SU-DHL-6 (cell line): ENCODE measurements at regions not wholly inside any gene's neighbourhood (a gene's known extent, or its start where the extent isn't known, plus 50 kb on each side); places are given as distances from the start of the nearest gene placed in this dataset.
A peak's percentile ranks its signal among the peaks of the same experiment; 100 is the strongest.

ENCODE experiments used
- H2AFZ ChIP-seq: fragments of 200-600 bp; sonication (generic); 2 replicates; pipeline ENCODE4 v1.6.1; 2014; ENCODE audit warnings: low read depth, mild to moderate bottlenecking, moderate library complexity, mixed read lengths, antibody characterized with exemption, low read length; ENCODE audit not compliant: severe bottlenecking
- H3F3A ChIP-seq: fragments of 200-600 bp; shearing (Covaris generic); 2 replicates; pipeline ENCODE4 v1.6.0; 2016; ENCODE audit warnings: antibody characterized with exemption, mild to moderate bottlenecking; ENCODE audit not compliant: insufficient read depth
- H3K27ac ChIP-seq: fragments of 200-600 bp; sonication (generic); 2 replicates; pipeline ENCODE4 v1.5.1; 2016; ENCODE audit warnings: low read depth, mild to moderate bottlenecking, low read length, moderate library complexity, mixed read lengths
- H3K27me3 ChIP-seq: fragments of 200-600 bp; sonication (generic), shearing (Covaris generic); 2 replicates; pipeline ENCODE4 v1.6.0; 2014; ENCODE audit warnings: mild to moderate bottlenecking, low read length
- H3K36me3 ChIP-seq: fragments of 200-600 bp; sonication (generic); 2 replicates; pipeline ENCODE4 v1.6.1; 2014; ENCODE audit warnings: mild to moderate bottlenecking, low read length, mixed read lengths
- H3K4me2 ChIP-seq: fragments of 300-600, 200-600 bp; shearing (Covaris generic), sonication (generic); 2 replicates; pipeline ENCODE4 v1.6.0; 2014; ENCODE audit warnings: low read length, low read depth, mild to moderate bottlenecking; ENCODE audit not compliant: poor library complexity, severe bottlenecking
- H3K4me3 ChIP-seq: fragments of 200-600 bp; sonication (generic); 2 replicates; pipeline ENCODE4 v1.5.1; 2014; ENCODE audit warnings: antibody characterized with exemption, low read length, mild to moderate bottlenecking, mixed read lengths; ENCODE audit not compliant: insufficient read depth, poor library complexity, severe bottlenecking
- H3K79me2 ChIP-seq: fragments of 200-600 bp; sonication (generic); 2 replicates; pipeline ENCODE4 v1.6.1; 2014; ENCODE audit warnings: mild to moderate bottlenecking, low read length, moderate library complexity; ENCODE audit not compliant: insufficient read depth
- H3K9ac ChIP-seq: fragments of 200-600 bp; sonication (generic); 2 replicates; pipeline ENCODE4 v1.7.0; 2014; ENCODE audit warnings: mild to moderate bottlenecking, low read length
- H3K9me2 ChIP-seq: fragments of 200-600 bp; sonication (generic); replicated peaks from 2 replicates; pipeline ENCODE4 v1.6.1; 2014; ENCODE audit warnings: low read length; ENCODE audit not compliant: insufficient read depth
- H3K9me3 ChIP-seq: fragments of 200-600 bp; sonication (generic); 2 replicates; pipeline ENCODE4 v1.6.1; 2014; ENCODE audit warnings: low read length, mixed read lengths; ENCODE audit not compliant: insufficient read depth
- H4K20me1 ChIP-seq: fragments of 200-600 bp; sonication (generic); 2 replicates; pipeline ENCODE4 v1.6.1; 2014; ENCODE audit warnings: low read depth, mild to moderate bottlenecking, antibody characterized with exemption, low read length, moderate library complexity, mixed read lengths
- CTCF ChIP-seq: fragments of 200-600 bp; sonication (generic); IDR thresholded peaks from one replicate; pipeline ENCODE4 v1.5.1; 2017; ENCODE audit warnings: antibody characterized with exemption, mild to moderate bottlenecking, low read length, moderate library complexity; ENCODE audit not compliant: insufficient read depth, poor library complexity, severe bottlenecking
- EZH2phosphoT487 ChIP-seq: fragments of 200-600 bp; sonication (generic), shearing (Covaris generic); conservative IDR thresholded peaks from 2 replicates; pipeline ENCODE4 v1.6.1; 2018; ENCODE audit warnings: mild to moderate bottlenecking, antibody characterized with exemption, low read length, moderate library complexity, mixed read lengths

- Histone ChIP-seq H3K9me3 (no peaks in the 10 kb centered on the region), H3K9ac (no peak overlapping the region), H3K27me3 (no peaks in the 10 kb centered on the region), H3K9me2 (no peaks in the 10 kb centered on the region), H4K20me1 (no peaks in the 10 kb centered on the region), H3F3A (no peaks in the 10 kb centered on the region), H2AFZ (peak overlapping the region; percentile 90), H3K79me2 (no peaks in the 10 kb centered on the region), H3K27ac (no peak overlapping the region), H3K4me3 (no peak overlapping the region), H3K36me3 (no peaks in the 10 kb centered on the region), H3K4me2 (no peak overlapping the region)
- TF ChIP-seq CTCF (no peak), EZH2phosphoT487 (no peak)
These were observed 654.6 kb upstream of the CADM2 start for GRCh38 chr3:84304214-84304613.

GRCh38 chr3:84307339-84307738 lies 651.5 kb upstream of the CADM2 start:
- no peak overlapping the region for H3K4me2 ChIP-seq
- H3K79me2 ChIP-seq = no peaks in the 10 kb centered on the region
- H2AFZ ChIP-seq = no peak overlapping the region
- H3K27ac ChIP-seq = no peak overlapping the region
- no peak overlapping the region for H3K9ac ChIP-seq
- no peaks in the 10 kb centered on the region for H3K27me3 ChIP-seq
- TF ChIP-seq CTCF (no peak), EZH2phosphoT487 (no peak)
- no peak overlapping the region for H3K4me3 ChIP-seq
- H3K36me3 ChIP-seq = no peaks in the 10 kb centered on the region
- no peaks in the 10 kb centered on the region for H3F3A ChIP-seq
- H3K9me3 ChIP-seq = no peaks in the 10 kb centered on the region
- no peaks in the 10 kb centered on the region for H3K9me2 ChIP-seq
- H4K20me1 ChIP-seq = no peaks in the 10 kb centered on the region

- Histone ChIP-seq H3K9ac (no peak overlapping the region), H3K79me2 (no peaks in the 10 kb centered on the region), H2AFZ (peak overlapping the region; percentile 4)
These were observed 650.4 kb upstream of the CADM2 start for GRCh38 chr3:84308379-84308778.

More at GRCh38 chr3:84308379-84308778, 650.4 kb upstream of the CADM2 start:
- no peaks in the 10 kb centered on the region for H4K20me1 ChIP-seq
- no peaks in the 10 kb centered on the region for H3K36me3 ChIP-seq
- no peak overlapping the region for H3K4me2 ChIP-seq
- TF ChIP-seq EZH2phosphoT487 (no peak), CTCF (no peak)
- H3K4me3 ChIP-seq = no peak overlapping the region
- H3K9me3 ChIP-seq = no peaks in the 10 kb centered on the region
- H3K9me2 ChIP-seq = no peaks in the 10 kb centered on the region
- no peaks in the 10 kb centered on the region for H3K27me3 ChIP-seq
- no peaks in the 10 kb centered on the region for H3F3A ChIP-seq
- no peak overlapping the region for H3K27ac ChIP-seq
